ENCODE measurements at regions not wholly inside any gene's neighbourhood (a gene's known extent, or its start where the extent isn't known, plus 50 kb on each side); places are given as distances from the start of the nearest gene placed in this dataset.
A peak's percentile ranks its signal among the peaks of the same experiment; 100 is the strongest.

DNA sequence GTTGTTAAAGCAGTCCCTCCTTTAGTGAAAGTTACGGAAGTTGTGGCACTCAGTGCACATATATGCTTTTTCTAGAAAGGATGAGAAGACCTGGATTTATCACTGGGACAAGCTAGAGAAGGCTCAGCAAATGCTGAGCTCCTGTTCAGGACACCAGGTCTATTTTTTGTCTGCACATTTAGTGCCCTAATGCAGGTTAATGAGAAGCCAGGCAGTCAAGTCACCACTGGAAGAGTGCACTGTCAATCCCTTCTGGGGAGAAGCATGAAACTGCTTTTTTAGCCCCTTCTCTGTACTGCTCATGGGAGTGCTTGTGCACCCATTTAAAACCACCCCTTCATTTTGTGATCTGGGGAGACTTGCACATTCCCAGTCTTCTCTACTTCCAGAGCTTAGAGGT, 624.1 kb upstream of the USP24 start:
- no peak for DNase-seq

DNA sequence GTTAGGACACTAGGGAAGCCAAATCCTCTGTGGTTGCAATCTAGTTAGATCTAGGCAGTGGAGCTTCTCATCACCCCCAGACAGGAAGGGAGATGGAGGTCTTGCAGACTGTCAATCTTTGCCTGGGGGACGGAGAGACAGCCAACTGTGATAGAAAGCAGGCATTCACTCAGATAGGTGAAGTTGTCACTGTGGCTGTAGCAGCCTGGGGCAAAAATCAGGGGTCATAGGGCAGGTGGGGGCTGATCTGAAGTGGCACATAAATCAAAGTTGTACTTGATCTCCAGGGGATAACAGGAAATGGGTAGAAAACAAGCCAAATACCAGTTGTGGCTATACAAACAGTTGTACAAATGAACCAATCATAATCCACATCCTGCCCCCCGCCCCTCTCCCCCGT, 620.9 kb upstream of the USP24 start:
- no peak for DNase-seq

DNA sequence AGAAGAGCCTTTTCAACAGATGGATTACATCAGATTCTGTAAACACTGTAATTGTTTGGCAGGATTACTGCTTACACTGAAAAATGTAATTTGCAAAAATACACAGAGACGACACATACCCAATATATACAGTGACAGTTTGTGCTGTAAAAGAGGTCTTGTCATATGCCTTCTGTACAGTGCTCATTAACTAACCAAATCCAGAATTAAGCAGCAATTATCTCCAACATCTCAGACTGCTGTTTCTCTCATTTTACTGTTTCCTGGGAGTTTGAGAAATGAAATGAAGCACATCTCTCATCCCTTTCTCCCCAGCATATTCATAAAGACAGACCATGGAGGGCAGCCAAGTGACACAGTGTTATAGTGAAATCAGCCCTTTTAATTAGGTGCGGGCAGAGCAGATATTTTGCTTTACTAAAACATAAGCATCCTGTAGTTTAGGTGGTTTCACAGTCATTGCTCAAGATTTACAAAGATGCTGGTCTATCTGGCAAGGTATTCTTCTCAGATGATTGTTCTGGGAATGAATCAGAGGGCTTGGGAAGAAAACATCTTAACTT, 618.4 kb upstream of the USP24 start:
- DNase-seq = no peak

DNA sequence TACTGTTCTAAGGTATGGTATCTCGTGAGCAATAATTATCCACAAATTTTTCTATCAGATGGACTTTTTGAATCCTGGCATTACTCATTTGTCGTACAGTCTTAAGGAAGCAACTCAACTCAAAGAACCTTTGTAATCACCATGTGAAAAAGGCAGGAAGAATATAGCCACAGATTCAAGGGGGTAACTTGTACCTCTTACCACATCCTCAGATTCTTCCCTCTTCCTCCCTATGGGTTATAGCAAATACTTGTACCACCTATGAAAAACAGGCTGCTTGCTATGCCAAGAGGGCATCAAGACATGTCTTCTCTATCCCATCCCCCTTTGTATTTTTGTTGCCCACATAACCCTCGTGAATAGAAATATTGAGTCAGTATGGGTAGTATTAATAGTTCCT, 616.6 kb upstream of the USP24 start:
- DNase-seq = no peak

DNA sequence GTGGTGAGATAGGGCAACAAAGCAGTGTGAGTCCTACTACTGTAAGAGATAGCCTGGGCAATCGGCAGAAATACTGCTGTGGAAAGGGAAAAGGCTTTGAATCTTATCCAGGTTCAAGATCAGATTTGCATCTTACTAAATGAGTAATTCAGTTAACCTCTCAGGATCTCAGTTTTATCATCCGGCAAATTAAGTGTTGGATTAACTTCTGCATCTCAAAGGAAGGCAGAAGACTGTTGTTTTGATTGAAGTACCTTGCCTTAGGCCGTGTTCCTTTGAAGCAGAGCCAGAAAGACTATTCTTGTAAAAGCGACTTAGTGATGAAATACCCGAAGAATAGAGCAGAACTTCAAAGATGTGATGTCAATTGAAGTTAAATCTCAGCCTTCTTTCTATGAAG, 612.9 kb upstream of the USP24 start:
- DNase-seq = no peak

DNA sequence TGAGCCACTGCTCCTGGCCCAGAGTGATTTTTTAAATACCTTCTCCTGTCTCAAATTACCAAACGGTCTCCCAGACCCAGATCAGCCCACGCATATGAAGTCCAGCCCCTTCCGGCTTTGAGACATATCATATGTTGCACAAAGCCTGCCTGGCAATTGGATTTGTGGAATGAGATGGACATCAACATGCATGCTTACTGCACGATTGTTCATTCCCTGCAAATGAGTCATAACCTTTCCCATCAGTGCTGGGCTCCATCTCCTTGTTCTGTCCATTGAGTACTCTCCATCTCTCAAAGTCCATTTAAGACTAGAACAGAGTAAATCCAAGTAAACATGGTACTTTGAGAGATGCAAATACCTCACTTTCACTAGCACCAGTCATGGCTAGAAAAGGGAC, 612.2 kb upstream of the USP24 start:
- DNase-seq = no peak

DNA sequence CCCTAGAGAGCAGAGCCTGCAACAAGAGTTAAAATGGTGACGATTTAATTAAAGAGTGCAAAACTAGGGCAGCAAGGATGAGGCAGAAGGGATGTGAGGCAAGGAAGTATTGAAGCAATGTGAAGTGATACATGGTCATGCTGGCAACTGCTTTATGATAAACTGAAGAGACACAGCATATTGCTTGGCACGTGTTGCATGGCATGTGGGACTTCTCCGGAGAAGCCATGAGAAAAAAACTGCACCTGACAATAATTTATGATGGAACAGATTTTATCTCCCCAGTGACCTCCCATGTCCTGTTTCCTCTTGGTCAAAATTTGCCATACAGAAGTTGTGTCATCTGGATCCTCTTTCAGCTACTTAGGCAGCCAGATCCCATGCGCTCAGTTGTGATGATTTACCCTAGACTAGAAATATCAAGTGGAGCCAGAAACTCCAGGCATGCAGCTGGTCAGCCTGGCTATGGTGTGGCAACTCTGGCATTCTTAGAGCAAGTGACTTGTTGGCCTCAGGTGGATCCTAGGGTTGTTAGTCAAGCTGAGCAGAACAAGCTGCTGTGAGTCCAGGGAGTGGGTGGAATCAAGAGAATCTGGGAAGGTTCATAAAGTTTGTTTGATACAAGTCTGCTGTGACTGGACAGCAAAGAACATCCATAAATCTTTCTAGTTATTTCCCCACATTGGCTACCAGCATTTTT, 611.4 kb upstream of the USP24 start:
- no peak for DNase-seq

DNA sequence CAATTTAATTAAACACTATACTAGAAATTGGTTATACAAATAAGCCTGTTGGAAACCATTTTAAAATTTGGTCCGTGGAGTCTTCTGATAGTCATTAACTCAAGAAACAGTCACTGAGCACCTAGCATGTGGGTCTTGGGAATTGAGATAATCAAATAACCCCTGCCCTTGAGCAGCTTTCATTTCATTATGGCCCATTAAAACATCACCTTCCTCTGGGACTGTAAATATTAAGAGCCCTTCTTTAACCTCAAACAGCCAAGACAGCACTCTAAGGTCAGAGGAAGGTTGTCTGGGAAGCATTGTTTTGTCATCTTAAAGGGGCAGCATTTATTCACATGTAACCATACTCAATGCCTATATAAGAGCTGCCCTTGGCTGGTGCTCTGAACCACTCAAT, 610.3 kb upstream of the USP24 start:
- DNase-seq = no peak

DNA sequence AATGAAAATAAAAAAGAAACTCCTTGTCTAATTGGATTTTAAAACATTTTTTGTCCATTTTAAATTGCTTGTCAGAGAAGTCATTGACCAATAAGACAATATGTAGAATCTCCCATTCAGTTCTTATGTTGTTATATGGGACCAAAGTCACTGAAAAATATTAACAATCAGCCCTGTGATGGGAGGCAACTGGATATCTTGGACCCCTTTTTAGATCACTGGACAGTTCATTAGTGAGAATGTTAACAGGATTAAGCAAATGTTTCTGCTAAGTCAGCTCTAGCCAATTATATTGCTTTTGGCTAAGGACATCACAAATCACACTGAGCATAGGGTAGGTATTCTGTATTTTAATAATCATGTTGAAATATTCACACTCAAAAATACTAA, 609.1 kb upstream of the USP24 start:
- no peak for DNase-seq

DNA sequence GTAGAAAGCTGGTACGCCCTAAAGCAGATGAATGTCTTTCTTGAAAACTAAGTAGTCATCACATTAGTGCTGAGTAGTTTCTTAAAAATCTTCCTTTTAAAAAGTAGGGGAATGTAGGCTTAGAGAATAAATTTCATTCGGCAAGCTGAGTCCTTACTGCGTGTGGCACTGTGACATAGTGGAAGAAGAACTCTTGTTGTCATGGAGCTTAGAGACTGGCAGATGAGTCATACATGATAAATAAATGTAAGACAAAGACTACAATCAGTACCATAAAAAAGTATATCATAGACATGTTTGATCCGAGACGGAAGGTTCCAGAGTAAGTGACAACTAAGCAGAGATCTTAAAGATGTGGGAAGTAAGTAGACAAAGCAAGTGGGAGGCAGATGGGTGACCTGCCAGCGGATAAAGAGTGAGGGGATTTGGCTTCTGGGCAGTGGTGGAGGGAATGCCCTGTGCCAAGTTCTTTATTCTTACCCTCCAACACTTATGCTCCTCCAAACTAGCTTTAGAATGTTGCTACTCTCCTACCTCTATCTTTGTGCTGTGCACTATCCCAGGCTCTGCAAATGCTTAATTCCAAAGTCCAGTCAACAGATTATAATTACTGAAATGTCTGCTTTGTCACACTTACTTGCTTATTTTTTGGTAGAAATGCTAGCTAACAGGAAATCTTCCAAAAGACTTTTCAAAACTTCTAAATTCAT, 608.5 kb upstream of the USP24 start:
- no peak for DNase-seq

DNA sequence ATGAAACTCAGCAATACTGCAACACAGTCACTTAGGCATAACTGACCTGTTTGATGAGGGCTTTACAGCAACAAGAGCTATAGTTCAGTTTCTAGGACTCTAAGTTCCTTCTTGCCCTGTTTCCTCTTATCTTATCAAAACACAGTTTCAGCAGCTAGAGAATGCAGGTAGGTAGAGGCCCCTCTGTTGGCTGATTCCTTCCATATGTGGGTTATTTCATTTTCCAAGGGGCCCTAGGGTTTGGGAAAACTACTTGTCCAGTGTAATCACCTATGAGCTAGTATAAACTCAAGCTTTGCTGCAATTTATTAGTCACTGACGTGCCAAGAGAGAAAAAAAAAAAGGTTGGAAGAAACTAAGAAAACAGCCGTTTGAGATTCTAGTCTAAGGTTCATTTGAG, 607.7 kb upstream of the USP24 start:
- DNase-seq = no peak

DNA sequence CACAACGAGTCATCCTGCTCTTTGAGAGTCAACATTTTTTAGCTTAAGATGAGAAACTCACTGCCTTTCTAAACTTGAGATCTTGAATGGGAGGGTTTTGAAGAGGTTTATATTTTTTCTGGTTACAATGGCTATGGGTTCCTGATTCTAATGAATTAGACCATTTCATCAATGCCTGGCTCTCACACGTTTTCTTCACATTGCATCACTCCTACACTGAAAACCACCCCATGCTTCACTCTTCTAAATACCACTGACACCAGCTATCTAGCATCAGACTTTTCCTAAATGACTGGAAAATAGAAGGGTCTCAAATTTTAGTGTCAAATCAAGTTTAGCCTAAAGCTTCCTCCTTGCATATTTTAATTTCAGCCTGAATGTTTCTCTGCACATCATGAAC, 606.1 kb upstream of the USP24 start:
- DNase-seq = no peak

DNA sequence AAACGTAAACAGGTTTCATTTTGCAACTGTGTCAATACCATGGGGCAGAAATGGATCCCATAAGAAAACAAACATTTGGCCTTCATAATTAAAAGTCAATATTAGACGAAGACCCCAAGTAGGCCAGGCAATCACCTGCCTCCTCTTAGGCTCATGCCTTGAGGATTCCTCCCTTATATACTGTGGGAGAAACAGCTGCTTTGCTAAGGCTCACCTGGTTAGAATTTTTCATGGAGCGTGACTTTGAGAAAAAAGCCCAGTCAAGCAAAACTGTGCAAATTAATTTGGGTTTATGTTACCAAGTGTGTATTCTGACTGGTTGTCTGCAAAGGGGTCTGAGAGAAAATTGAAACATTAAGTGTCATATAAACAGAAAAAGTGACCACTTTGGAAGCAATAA, 605.3 kb upstream of the USP24 start:
- DNase-seq = no peak

DNA sequence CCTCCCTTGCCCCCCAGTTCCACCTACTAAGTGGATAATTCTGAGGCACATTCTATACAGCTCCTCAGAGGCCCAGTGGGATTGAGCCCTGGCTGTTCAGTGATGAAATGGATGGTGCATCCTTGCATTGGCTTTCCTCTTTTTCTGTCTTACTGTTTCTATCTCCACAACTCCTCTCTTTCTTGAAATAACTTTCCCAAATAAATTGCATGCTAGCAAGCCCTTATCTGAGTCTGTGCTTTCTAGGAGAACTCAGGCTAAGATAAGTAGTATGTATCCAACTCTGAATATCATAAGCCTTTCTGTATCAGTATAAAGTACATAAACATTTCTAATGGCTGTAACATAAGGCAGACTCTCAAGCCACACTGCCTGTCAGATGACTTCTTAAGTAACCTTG, 603.8 kb upstream of the USP24 start:
- no peak for DNase-seq

DNA sequence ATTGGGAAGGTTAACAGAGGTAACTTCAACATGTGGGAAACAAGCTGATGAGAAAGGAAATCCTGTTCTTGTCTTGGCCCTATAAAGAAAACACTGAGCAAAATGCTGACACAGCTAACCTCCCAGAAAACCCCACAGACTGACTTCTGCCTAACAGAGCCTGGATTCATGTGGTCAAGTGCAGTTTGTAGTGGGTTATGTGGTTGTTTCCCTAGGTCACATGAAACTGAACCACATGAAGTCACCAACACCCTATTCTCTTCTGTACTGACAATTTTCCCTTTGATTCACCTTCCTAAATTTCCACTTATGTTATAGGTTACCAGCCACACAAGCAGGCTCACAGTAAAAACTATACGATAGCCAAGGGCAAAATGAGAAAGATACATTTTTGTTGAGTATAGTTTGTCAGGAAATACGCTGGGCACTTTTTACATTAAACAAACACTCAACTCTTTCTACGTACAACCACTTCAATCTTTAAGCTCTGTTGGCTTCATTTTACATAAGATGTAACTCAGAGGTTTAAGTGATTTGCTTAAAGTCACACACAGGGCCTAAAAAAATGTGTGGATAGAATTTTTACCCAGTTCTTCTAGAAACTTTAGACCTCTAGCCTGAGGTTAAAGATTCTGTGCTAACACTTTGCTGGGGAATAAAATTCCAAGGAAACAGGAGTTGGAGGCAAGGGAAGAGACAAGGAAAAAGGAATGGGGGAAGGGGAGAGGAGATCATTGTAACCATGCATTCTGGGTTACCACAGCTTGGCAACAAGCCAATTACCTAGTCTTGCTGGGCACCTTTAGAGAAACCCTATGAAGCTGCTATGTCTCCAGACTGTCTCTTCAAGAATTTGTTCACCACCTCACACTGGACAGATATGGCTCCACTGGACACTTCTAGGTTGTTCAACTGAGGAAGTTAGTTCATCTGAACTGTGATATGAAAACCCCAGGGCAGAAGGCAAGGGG, 601.6 kb upstream of the USP24 start:
- DNase-seq = peak; percentile 2 to 22

DNA sequence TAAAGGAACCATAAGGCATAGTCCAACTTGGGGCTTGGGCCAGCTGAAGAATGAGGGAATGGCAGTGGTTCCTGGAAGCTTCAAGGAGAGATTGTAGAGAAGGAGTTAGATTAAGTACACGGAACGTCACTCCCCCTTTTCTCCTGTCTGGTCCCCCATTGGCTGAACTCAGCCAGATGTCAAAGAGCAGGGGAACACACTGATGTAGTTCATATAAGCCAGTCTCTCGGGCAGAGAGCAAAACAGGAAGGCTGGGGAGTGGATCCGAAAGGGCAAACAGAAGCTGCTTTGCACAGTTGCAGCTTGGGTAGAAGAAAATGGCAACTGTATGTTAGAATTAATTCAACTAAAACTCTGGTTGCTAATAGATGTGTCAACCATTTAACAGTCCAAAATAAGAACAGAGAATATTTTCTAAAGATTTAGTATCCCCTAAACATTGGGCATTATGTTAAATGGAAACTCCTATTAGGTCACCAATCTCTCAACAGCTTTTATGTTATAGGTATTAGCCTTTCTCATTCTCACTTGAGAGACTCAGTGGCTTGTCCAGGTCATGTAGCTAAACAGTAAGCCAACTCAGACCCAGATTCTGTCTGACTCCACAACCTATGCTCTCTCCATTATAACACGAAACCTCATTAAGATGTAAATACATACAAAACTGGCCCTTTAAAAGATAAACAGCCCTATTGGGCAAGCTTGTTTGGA, 600.7 kb upstream of the USP24 start:
- no peak for DNase-seq

DNA sequence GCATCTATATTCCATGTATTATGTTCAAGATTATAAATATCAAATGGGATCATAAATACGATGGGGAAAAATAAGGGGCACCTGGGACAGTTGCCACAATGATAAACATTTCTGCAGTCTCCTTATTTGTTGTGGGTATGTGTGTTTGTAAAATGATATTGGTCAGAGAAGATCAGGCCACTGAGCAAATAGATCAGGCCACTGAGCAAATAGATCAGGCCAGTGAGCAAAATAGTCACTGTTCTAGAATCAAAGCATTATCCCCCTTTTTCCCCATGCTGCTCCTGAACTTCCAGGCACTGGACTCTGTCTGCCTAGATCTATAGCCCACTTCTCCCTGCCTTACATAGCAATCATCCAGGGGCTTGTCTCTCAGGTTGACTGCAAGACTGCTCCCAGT, 599.8 kb upstream of the USP24 start:
- no peak for DNase-seq

DNA sequence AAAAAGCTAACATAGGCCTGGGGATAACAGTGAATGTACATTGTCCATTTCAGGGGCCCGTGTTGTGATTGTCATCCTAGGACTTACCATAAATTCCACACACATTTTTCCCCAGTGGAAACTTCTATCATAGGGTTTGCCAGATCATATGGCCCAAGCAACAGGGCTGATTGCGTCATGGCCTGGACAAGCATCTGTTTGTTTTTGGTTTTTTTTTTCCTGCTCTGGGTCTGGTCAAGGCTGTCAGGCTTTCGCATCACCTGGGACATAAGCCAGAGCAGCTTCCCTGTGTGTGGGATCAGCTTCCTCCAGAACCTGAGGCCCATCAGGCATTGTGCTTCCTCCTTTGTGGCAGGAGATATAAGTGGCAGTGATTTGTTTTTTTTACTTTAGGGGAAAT, 598.5 kb upstream of the USP24 start:
- no peak for DNase-seq

DNA sequence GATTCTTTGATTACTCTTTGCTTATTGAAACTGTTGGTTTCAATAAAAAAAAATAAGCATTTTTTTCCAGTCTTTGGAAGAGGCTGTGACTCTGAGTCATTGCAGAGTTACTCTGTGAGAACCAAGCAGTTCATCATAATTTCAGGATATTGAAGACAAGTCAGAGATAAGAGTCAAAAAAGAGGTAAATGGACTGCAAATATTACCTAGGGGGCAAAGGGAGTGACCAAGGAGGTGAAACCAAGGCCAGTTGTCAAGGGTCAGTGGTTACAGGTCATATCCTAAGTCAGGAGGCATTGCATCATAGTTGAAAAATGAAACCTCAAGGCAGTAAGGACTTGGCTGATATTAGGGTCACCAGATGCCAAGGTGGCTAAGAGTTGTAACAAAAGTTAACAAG, 597.1 kb upstream of the USP24 start:
- DNase-seq = no peak

DNA sequence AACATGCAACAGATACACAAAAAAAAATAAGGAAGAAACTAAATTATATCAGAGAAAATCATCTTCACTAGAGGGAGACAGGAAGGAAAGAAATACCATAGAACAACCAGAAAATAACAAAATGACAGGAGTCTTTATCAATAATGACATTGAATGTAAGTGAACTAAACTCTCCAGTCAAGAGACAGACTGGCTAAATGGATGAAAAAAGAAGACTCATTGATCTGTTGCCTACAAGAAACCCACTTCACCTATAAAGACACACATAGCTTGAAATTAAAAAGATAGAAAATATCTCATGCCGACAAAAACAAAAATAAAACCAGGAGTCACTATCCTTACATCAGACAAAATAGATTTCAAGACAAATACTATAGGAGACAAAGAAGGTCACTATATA, 593.1 kb upstream of the USP24 start:
- no peak for DNase-seq

DNA sequence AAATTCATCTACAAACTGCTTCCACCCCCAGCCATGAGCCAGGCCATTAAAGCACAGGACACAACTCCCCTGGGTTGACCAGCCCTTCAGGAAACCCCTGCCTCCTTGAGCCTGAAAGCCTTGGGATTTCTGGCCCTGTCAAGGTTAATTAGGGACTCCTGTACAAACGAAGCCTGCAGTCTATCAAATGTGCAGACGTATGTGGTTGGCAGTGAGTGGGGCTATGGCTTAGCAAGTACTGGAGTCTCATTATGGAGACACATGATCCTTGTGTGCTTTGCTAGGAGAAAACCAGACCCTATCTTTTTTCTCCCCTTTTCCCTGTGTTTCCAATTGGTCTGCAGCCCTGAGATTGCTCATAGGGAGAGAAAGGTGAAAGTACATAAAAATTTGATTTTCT, 588.3 kb upstream of the USP24 start:
- no peak for DNase-seq

DNA sequence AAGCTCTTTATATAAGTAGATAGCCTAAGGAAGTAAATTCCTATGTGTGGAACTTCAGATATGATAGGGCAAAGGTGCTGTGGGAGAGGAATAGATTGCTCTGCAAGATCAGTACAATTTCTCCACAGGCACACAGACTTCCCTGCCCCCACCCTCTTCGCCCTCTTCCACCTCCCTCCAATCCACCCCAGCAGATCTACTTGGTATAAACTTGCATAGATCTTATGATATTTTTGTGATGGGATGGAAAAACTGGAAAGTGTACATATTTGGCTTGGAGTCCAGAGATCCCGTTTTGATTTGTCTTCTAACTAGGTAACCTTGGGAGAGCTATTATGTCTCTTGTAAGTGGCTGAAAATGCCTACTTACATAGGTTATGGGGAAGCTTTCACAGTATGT, 586.3 kb upstream of the USP24 start:
- no peak for DNase-seq

DNA sequence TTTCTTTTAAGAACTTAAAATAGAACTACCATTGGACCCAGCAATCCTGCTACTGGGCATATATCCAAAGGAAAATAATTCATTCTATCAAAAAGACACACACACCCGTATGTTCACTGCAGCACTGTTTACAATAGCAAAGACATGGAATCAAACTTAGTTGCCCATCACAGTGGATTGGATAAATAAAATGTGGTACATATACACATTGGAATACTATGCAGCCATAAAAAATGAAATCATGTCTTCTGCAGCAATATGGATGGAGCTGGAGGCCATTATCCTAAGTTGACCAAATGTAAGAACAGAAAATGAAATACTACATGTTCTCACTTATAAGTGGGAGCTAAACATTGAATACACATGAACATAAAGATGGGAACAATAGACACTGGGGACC, 585.3 kb upstream of the USP24 start:
- DNase-seq = no peak

Measured in inflammatory macrophage treated with lipopolysaccharide for 1 hour (primary cell).